Bronchial epithelial cell (primary cell): ENCODE measurements at regions not wholly inside any gene's neighbourhood (a gene's known extent, or its start where the extent isn't known, plus 50 kb on each side); places are given as distances from the start of the nearest gene placed in this dataset.

Source experiments
- DNase-seq: peaks from one replicate; pipeline ENCODE4 v3.0.0-alpha.2; 2010; ENCODE audit warnings: low read depth
- FAIRE-seq: peaks from 2 replicates; lab custom pipeline; 2011; peaks lifted over from hg19 to GRCh38; lab: Jason Lieb, UNC
- H3K27me3 ChIP-seq: 2 replicates; pipeline ENCODE4 v1.5.1; 2011; ENCODE audit warnings: low read length; ENCODE audit not compliant: control insufficient read depth, insufficient read depth
- H3K36me3 ChIP-seq: 2 replicates; pipeline ENCODE4 v1.5.1; 2011; ENCODE audit warnings: low read length; ENCODE audit not compliant: control insufficient read depth, insufficient read depth
- H3K4me3 ChIP-seq: 2 replicates; pipeline ENCODE4 v1.5.1; 2011; ENCODE audit warnings: mild to moderate bottlenecking, low read depth, low read length, control low read depth
- TF ChIP-seq, protein P1 (sequence below): IDR thresholded peaks from 2 replicates; pipeline ENCODE4 v1.5.1; 2011; ENCODE audit warnings: mild to moderate bottlenecking, moderate library complexity, low read length, control low read depth, inconsistent platforms; ENCODE audit not compliant: insufficient read depth, severe bottlenecking

DNA sequence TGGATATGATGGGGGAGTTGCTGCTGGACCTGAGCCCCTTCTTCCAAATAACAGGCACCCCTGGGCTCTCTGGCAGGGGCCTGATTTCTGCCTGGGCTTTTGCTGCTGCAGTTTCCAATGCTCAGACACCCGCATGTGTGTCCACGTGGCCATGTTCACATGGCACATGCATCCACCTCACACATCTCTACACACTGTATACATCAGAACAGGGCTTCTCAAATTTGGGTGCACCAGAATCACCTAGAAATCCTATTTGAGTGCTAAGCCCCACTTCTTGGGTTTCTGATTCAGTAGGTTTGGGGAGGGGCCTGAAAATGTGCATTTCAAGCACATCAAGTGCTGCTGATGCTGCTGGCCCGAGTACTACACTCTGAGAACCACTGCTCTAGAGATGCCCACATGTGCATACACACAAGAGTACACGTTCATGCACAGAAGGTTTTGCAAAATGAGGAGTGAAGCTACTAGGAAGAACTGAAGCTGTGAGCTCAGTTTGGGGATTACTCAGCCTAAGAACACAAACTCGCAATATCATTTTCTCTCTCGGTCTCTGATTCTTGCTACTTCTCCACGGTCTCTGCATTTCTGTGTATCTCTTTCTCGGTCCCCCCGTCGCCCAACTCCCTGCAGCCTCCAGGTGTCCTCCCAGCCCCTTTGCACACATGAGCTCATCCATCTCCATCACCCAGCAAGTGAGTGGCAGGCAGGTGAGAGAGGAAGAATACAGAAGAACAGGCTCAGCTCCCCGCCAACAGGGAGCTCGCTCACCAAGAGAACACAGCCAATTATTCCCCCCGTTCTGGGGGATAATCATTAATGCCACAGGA, 97.0 kb downstream of the PCDH1 start:
- H3K27me3 ChIP-seq: no peaks in the 10 kb centered on the region
- no peaks in the 10 kb centered on the region for H3K36me3 ChIP-seq
- TF ChIP-seq, protein P1, sequence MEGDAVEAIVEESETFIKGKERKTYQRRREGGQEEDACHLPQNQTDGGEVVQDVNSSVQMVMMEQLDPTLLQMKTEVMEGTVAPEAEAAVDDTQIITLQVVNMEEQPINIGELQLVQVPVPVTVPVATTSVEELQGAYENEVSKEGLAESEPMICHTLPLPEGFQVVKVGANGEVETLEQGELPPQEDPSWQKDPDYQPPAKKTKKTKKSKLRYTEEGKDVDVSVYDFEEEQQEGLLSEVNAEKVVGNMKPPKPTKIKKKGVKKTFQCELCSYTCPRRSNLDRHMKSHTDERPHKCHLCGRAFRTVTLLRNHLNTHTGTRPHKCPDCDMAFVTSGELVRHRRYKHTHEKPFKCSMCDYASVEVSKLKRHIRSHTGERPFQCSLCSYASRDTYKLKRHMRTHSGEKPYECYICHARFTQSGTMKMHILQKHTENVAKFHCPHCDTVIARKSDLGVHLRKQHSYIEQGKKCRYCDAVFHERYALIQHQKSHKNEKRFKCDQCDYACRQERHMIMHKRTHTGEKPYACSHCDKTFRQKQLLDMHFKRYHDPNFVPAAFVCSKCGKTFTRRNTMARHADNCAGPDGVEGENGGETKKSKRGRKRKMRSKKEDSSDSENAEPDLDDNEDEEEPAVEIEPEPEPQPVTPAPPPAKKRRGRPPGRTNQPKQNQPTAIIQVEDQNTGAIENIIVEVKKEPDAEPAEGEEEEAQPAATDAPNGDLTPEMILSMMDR: no peak
- DNase-seq: no peak
- H3K4me3 ChIP-seq: no peak overlapping the region
- no peak for FAIRE-seq

DNA sequence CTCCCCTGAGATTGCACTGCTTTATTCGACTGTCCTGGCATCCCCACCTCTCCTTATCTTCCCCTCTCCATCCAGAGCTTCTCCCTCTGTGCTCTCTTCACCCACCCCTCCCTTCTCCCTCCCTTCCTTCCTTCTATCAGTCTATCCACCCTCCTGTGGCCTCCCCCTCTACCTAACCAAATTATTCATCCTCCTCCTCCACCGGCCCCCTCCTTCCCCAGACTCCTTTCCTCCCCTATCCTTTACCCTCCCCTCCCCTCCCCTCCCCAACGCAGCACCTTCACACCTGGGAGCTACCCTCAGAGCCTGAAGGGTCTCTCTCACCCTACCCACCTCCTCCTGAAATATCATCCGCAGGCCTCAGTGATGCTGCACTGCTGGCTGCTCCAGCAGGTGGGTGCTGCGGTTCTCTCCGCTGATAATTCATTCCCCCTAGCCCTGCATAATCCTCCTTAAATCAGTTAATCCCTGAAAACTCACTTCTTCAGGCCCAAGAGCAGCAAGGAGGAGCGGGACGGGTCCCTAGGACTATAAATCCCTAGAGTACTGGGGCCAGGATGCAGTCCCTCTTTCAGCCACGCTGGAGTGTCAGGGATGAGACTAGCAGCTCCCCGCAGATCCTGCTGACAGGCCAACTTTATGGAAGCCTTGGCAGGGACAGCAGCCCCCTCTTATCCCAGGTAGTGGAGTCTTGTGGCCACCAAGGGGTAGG, 97.8 kb downstream of the PCDH1 start:
- TF ChIP-seq, protein P1: no peak
- no peaks in the 10 kb centered on the region for H3K27me3 ChIP-seq
- DNase-seq: no peak
- no peak overlapping the region for H3K4me3 ChIP-seq
- no peaks in the 10 kb centered on the region for H3K36me3 ChIP-seq
- FAIRE-seq: no peak

DNA sequence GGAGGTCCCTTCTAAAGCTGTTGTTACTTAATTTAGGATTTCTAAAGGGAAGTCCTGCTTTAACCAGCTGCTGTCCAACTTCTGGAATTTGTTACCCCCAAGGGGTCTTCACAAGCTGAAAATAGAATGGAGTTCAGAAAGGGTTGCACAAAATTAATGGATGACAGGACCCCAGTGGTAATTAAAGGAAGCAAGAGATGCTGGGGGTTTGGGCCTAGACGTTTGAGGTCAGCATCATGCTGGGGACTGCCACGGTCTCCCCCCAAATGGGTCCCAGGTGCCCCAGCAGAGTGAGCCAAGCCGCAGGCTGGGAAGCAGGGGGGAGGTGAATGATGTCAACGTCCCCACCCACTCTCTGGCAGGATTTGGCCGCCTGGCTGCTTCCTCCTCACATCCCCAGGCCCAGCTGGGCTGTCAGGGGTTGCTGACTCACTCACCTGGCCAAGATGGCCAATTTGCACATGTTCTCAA, 97.5 kb upstream of the ARAP3 start:
- Histone ChIP-seq H3K4me3 (no peak overlapping the region), H3K27me3 (no peaks in the 10 kb centered on the region), H3K36me3 (no peaks in the 10 kb centered on the region)
- TF ChIP-seq, protein P1: no peak
- peak; percentile 56 for DNase-seq
- no peak for FAIRE-seq

DNA sequence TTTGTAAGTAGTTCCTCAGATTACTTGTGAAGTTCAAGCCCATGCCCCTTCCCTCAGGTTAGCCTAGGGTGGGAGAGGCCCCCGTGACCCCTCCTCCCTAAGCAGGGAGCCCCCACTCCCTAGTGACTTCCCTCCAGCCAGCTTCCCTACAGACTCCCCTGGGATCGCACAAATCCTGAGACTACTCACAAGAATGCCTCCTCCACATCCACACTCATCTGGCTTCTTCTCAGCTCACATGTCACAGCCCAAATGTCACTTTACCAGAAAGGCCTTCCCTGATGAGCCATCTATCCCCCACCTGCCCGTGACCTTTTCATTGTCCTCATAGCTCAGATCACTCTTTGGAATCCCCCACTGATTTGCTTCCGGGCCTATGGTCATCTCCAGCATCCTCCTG, 96.7 kb upstream of the ARAP3 start:
- FAIRE-seq: no peak
- Histone ChIP-seq H3K36me3 (no peaks in the 10 kb centered on the region), H3K4me3 (no peak overlapping the region), H3K27me3 (no peaks in the 10 kb centered on the region)
- TF ChIP-seq, protein P1: no peak
- DNase-seq: no peak

DNA sequence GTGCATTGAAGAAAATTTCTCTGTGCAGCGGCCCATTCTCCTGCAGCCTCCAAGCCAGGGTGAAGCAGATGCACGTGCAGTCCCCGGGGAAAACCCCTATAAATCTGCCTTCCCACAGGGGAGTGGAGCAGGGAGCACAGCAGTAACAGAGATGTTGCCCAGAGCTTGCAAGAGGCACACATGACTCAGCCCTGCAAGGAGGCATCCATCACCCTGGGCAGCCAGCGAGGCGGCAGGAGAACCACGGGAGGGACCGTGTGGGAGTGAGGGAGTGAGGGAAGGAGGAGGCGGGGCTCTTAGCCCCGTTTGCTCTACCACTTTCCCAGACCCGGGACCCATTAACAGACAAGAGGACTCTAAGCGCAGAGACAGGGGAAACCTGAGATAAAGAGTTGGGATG, 96.2 kb upstream of the ARAP3 start:
- Histone ChIP-seq H3K4me3 (no peak overlapping the region), H3K36me3 (no peaks in the 10 kb centered on the region), H3K27me3 (peaks cover under 1% of the 10 kb centered on the region)
- DNase-seq (peak; percentile 58), FAIRE-seq (no peak)
- TF ChIP-seq, protein P1: no peak
